SK-N-SH (cell line): ENCODE measurements at regions not wholly inside any gene's neighbourhood (a gene's known extent, or its start where the extent isn't known, plus 50 kb on each side); places are given as distances from the start of the nearest gene placed in this dataset.

Source experiments
- CTCF ChIP-seq: fragments of 200-600 bp; sonication (generic); IDR thresholded peaks from 2 replicates; pipeline ENCODE4 v1.6.1; 2017; ENCODE audit warnings: antibody characterized with exemption, mild to moderate bottlenecking, moderate library complexity
- GATA2 ChIP-seq: sonication (generic); formaldehyde crosslinking; IDR thresholded peaks from 2 replicates; pipeline ENCODE4 v1.5.0; 2020; ENCODE audit warnings: mild to moderate bottlenecking, missing genetic modification reagents
- JUND ChIP-seq: IDR thresholded peaks from 2 replicates; pipeline ENCODE4 v1.4.0; 2012
- NFIC ChIP-seq: IDR thresholded peaks from 2 replicates; pipeline ENCODE4 v1.4.0; 2012; ENCODE audit warnings: borderline replicate concordance
- POLR2AphosphoS5 ChIP-seq: IDR thresholded peaks from 2 replicates; pipeline ENCODE4 v1.6.1; 2012; ENCODE audit warnings: low read depth, low read length
- REST ChIP-seq: IDR thresholded peaks from 2 replicates; pipeline ENCODE4 v1.6.1; 2012; ENCODE audit warnings: mild to moderate bottlenecking, low read depth, low read length, moderate library complexity
- RXRA ChIP-seq: IDR thresholded peaks from 2 replicates; pipeline ENCODE4 v1.4.0; 2012; ENCODE audit warnings: low read depth, mild to moderate bottlenecking, borderline replicate concordance
- USF1 ChIP-seq: IDR thresholded peaks from 2 replicates; pipeline ENCODE4 v1.4.0; 2012; ENCODE audit warnings: low read depth, borderline replicate concordance

GRCh38 chr3:124431331-124431994 lies 298.8 kb upstream of the UMPS start:
- no peak for TF ChIP-seq USF1
- no peak for TF ChIP-seq CTCF
- no peak for TF ChIP-seq RXRA
- TF ChIP-seq JUND, result no peak
- no peak for TF ChIP-seq REST
- no peak for TF ChIP-seq NFIC
- TF ChIP-seq GATA2 (CRISPR knock-in tag), result no peak
- TF ChIP-seq POLR2AphosphoS5, result no peak
